HG03066 (cell line): ENCODE measurements at regions not wholly inside any gene's neighbourhood (a gene's known extent, or its start where the extent isn't known, plus 50 kb on each side); places are given as distances from the start of the nearest gene placed in this dataset.

Experiments used
- ATAC-seq: cut with Tn5 transposase; IDR thresholded peaks from one replicate; pipeline ENCODE4 v1.9.1; 2021; ENCODE audit warnings: low read depth; ENCODE audit not compliant: unreplicated experiment

- ATAC-seq: no peak
Measured at GRCh38 chr17:77738751-77739531, 219.6 kb upstream of the TNRC6C start.

- ATAC-seq: no peak
Measured at GRCh38 chr17:77740481-77740880, 218.0 kb upstream of the TNRC6C start.

GRCh38 chr17:77741109-77741508 lies 217.4 kb upstream of the TNRC6C start:
- no peak for ATAC-seq

- no peak for ATAC-seq
Measured at GRCh38 chr17:77742579-77742978, 215.9 kb upstream of the TNRC6C start.

- no peak for ATAC-seq
Measured at GRCh38 chr17:77744066-77744988, 214.2 kb upstream of the TNRC6C start.

- ATAC-seq: no peak
Measured at GRCh38 chr17:77745702-77746101, 212.8 kb upstream of the TNRC6C start.

GRCh38 chr17:77746393-77746792 lies 212.1 kb upstream of the TNRC6C start:
- no peak for ATAC-seq

- no peak for ATAC-seq
Measured at GRCh38 chr17:77746896-77747554, 211.5 kb upstream of the TNRC6C start.

- ATAC-seq: no peak
Measured at GRCh38 chr17:77748436-77748835, 210.1 kb upstream of the TNRC6C start.

- ATAC-seq: no peak
Measured at GRCh38 chr17:77749321-77749751, 209.2 kb upstream of the TNRC6C start.

GRCh38 chr17:77749989-77750388 lies 208.5 kb upstream of the TNRC6C start:
- no peak for ATAC-seq

GRCh38 chr17:77750427-77751043 lies 208.0 kb upstream of the TNRC6C start:
- ATAC-seq: no peak

GRCh38 chr17:77753246-77753645 lies 205.3 kb upstream of the TNRC6C start:
- no peak for ATAC-seq

- ATAC-seq: no peak
Measured at GRCh38 chr17:77753691-77754245, 204.7 kb upstream of the TNRC6C start.

GRCh38 chr17:77754956-77755355 lies 203.5 kb upstream of the TNRC6C start:
- no peak for ATAC-seq

GRCh38 chr17:77755410-77755963 lies 203.0 kb upstream of the TNRC6C start:
- no peak for ATAC-seq

- ATAC-seq: no peak
Measured at GRCh38 chr17:77756028-77756427, 202.5 kb upstream of the TNRC6C start.

- no peak for ATAC-seq
Measured at GRCh38 chr17:77756846-77757560, 201.5 kb upstream of the TNRC6C start.

- no peak for ATAC-seq
Measured at GRCh38 chr17:77757561-77757898, 201.0 kb upstream of the TNRC6C start.
